H1 (cell line): ENCODE measurements at regions not wholly inside any gene's neighbourhood (a gene's known extent, or its start where the extent isn't known, plus 50 kb on each side); places are given as distances from the start of the nearest gene placed in this dataset.

Source experiments
- CTCF ChIA-PET: fragments of 300-600 bp; sonication (Branson Sonifier 250); formaldehyde crosslinking; loops from one replicate; lab custom pipeline; 2021; ENCODE audit not compliant: partially characterized antibody; lab: Charles Lee
- POLR2A ChIA-PET: fragments of 300-600 bp; sonication (Branson Sonifier 250); formaldehyde crosslinking; loops from one replicate; lab custom pipeline; 2021; ENCODE audit warnings: inconsistent platforms; ENCODE audit not compliant: partially characterized antibody; lab: Charles Lee
- DNase-seq, 2 experiments: peaks; one replicate each; pipeline versions ENCODE4 v3.0.0 to v3.0.0-alpha.2; 2010 to 2022; ENCODE audit warnings: low spot score in 2 of 2, low read depth in 1 of 2, mixed read lengths in 1 of 2
- FAIRE-seq: peaks from 2 replicates; lab custom pipeline; 2011; peaks lifted over from hg19 to GRCh38; lab: Jason Lieb, UNC
- H2AFZ ChIP-seq: 2 replicates; pipeline ENCODE4 v1.8.1; 2012; ENCODE audit warnings: low read length, inconsistent platforms
- H2AK5ac ChIP-seq: 2 replicates; pipeline ENCODE4 v1.6.1; 2013; ENCODE audit warnings: low read depth, low read length
- H2BK120ac ChIP-seq: replicated peaks from 2 replicates; pipeline ENCODE3; 2013; ENCODE audit warnings: low read depth, low read length, inconsistent platforms
- H2BK12ac ChIP-seq: 2 replicates; pipeline ENCODE4 v1.6.1; 2013; ENCODE audit warnings: low read depth, low read length
- H2BK15ac ChIP-seq: 2 replicates; pipeline ENCODE4 v1.6.1; 2013; ENCODE audit warnings: low read length
- H2BK20ac ChIP-seq: 2 replicates; pipeline ENCODE4 v1.6.1; 2013; ENCODE audit warnings: low read length
- H2BK5ac ChIP-seq: 2 replicates; pipeline ENCODE4 v1.6.1; 2013; ENCODE audit warnings: low read depth, low read length
- H3K14ac ChIP-seq: 2 replicates; pipeline ENCODE4 v1.6.1; 2013; ENCODE audit warnings: inconsistent platforms; ENCODE audit not compliant: insufficient read length
- H3K18ac ChIP-seq: 2 replicates; pipeline ENCODE4 v1.6.1; 2013; ENCODE audit warnings: low read length; ENCODE audit errors: extremely low read depth
- H3K23ac ChIP-seq: 2 replicates; pipeline ENCODE4 v1.6.1; 2013; ENCODE audit warnings: inconsistent platforms; ENCODE audit not compliant: insufficient read length
- H3K23me2 ChIP-seq: 2 replicates; pipeline ENCODE4 v1.6.1; 2013; ENCODE audit warnings: low read depth, low read length
- H3K27ac ChIP-seq: 2 replicates; pipeline ENCODE4 v1.6.1; 2011; ENCODE audit warnings: low read depth, low read length, inconsistent platforms
- H3K27me3 ChIP-seq, 4 experiments: replicated peaks in 1 of 4; 1 replicate in 1 of 4; 2 replicates in 3 of 4; pipeline versions ENCODE4 v1.6.1 to v1.8.1; 2011 to 2013; ENCODE audit warnings: low read length in 3 of 4, mild to moderate bottlenecking in 3 of 4, inconsistent platforms in 2 of 4, mixed read lengths in 2 of 4, moderate library complexity in 1 of 4; ENCODE audit not compliant: control insufficient read depth in 3 of 4, insufficient read depth in 3 of 4; ENCODE audit errors: extremely low read depth in 1 of 4
- H3K36me3 ChIP-seq, 4 experiments: 2 replicates each; pipeline versions ENCODE4 v1.6.1 to v1.8.1; 2011 to 2013; ENCODE audit warnings: mild to moderate bottlenecking in 4 of 4, low read length in 3 of 4, moderate library complexity in 2 of 4, control low read depth in 1 of 4, inconsistent platforms in 1 of 4; ENCODE audit not compliant: insufficient read depth in 4 of 4, control insufficient read depth in 2 of 4
- H3K4ac ChIP-seq: replicated peaks from 2 replicates; pipeline ENCODE3; 2013; ENCODE audit warnings: low read length, low read depth, mixed read lengths, inconsistent platforms; ENCODE audit not compliant: insufficient read length
- H3K4me1 ChIP-seq, 4 experiments: replicated peaks in 1 of 4; 1 replicate in 1 of 4; 2 replicates in 3 of 4; pipeline versions ENCODE4 v1.6.1 to v1.8.1; 2011 to 2013; ENCODE audit warnings: low read length in 3 of 4, inconsistent platforms in 2 of 4, mixed read lengths in 1 of 4; ENCODE audit not compliant: insufficient read depth in 4 of 4, control insufficient read depth in 3 of 4
- H3K4me2 ChIP-seq, 2 experiments: 2 replicates each; pipeline versions ENCODE4 v1.6.1 to v1.8.1; 2011 to 2013; ENCODE audit warnings: low read depth in 2 of 2, low read length in 2 of 2, control low read depth in 1 of 2, inconsistent platforms in 1 of 2, mild to moderate bottlenecking in 1 of 2; ENCODE audit not compliant: insufficient read depth in 1 of 2
- H3K4me3 ChIP-seq, 4 experiments: fragments of 200-600, 300-600 bp in 1 of 4; sonication (generic), shearing (Covaris generic), sonication (Bioruptor Twin) in 1 of 4; 2 replicates each; pipeline versions ENCODE4 v1.5.1 to v1.8.1; 2011 to 2016; ENCODE audit warnings: low read length in 4 of 4, low read depth in 3 of 4, control low read depth in 2 of 4, inconsistent platforms in 2 of 4, mild to moderate bottlenecking in 2 of 4, mixed read lengths in 1 of 4, moderate library complexity in 1 of 4; ENCODE audit not compliant: insufficient read depth in 2 of 4; ENCODE audit errors: extremely low read depth in 1 of 4
- H3K56ac ChIP-seq: replicated peaks from 2 replicates; pipeline ENCODE3; 2013; ENCODE audit warnings: low read depth, mild to moderate bottlenecking, mixed read lengths, low read length, inconsistent platforms; ENCODE audit not compliant: insufficient read length
- H3K79me1 ChIP-seq: 2 replicates; pipeline ENCODE4 v1.6.1; 2013; ENCODE audit warnings: low read depth, low read length, control low read depth
- H3K79me2 ChIP-seq, 2 experiments: 2 replicates each; pipeline versions ENCODE4 v1.6.1 to v1.8.1; 2012 to 2013; ENCODE audit warnings: low read length in 2 of 2, mild to moderate bottlenecking in 2 of 2, inconsistent platforms in 1 of 2; ENCODE audit not compliant: insufficient read depth in 2 of 2, control insufficient read depth in 1 of 2
- H3K9ac ChIP-seq, 4 experiments: replicated peaks in 1 of 4; 1 replicate in 1 of 4; 2 replicates in 3 of 4; pipeline versions ENCODE4 v1.6.1 to v1.8.1; 2011 to 2013; ENCODE audit warnings: low read depth in 3 of 4, low read length in 3 of 4, control low read depth in 2 of 4, mild to moderate bottlenecking in 2 of 4, moderate library complexity in 2 of 4, inconsistent platforms in 1 of 4; ENCODE audit errors: extremely low read depth in 1 of 4
- H3K9me3 ChIP-seq, 2 experiments: 2 replicates each; pipeline versions ENCODE4 v1.6.1 to v1.8.1; 2012 to 2013; ENCODE audit warnings: mild to moderate bottlenecking in 2 of 2, moderate library complexity in 2 of 2, control low read depth in 1 of 2, inconsistent platforms in 1 of 2, low read depth in 1 of 2, low read length in 1 of 2, mixed read lengths in 1 of 2; ENCODE audit not compliant: insufficient read depth in 2 of 2
- H4K20me1 ChIP-seq, 2 experiments: replicated peaks in 1 of 2; 2 replicates each; pipeline versions ENCODE3 to v1.8.1; 2011 to 2013; ENCODE audit warnings: inconsistent platforms in 2 of 2, low read length in 2 of 2, mild to moderate bottlenecking in 1 of 2; ENCODE audit not compliant: insufficient read depth in 2 of 2, control insufficient read depth in 1 of 2
- H4K5ac ChIP-seq: 2 replicates; pipeline ENCODE4 v1.6.1; 2013; ENCODE audit warnings: low read length, low read depth, mixed read lengths, inconsistent platforms; ENCODE audit not compliant: insufficient read length
- H4K8ac ChIP-seq: 2 replicates; pipeline ENCODE4 v1.8.0; 2013; ENCODE audit warnings: mild to moderate bottlenecking, moderate library complexity, low read length, inconsistent platforms; ENCODE audit not compliant: insufficient read depth; ENCODE audit errors: extremely low read depth
- H4K91ac ChIP-seq: replicated peaks from 2 replicates; pipeline ENCODE3; 2013; ENCODE audit warnings: low read length, mixed read lengths, inconsistent platforms; ENCODE audit not compliant: insufficient read length
- ASH2L ChIP-seq: fragments of 200-600, 300-600 bp; sonication (generic); IDR thresholded peaks from one replicate; pipeline ENCODE4 v1.7.1; 2017; ENCODE audit warnings: low read length
- BCL11A ChIP-seq, 2 experiments: IDR thresholded peaks; one replicate each; pipeline ENCODE4 v1.6.1; 2011; ENCODE audit warnings: low read depth in 2 of 2, low read length in 2 of 2, mild to moderate bottlenecking in 2 of 2
- CTBP2 ChIP-seq: IDR thresholded peaks from 2 replicates; pipeline ENCODE4 v1.7.0; 2011; ENCODE audit warnings: borderline replicate concordance, mild to moderate bottlenecking, moderate library complexity, mixed read lengths, low read length; ENCODE audit not compliant: insufficient read depth, insufficient read length
- GTF2F1 ChIP-seq: IDR thresholded peaks from 2 replicates; pipeline ENCODE4 v1.6.1; 2012; ENCODE audit warnings: low read depth, low read length, improper control_type of control experiment, borderline replicate concordance
- JUND ChIP-seq: IDR thresholded peaks from 2 replicates; pipeline ENCODE4 v1.6.1; 2011; ENCODE audit warnings: mild to moderate bottlenecking, improper control_type of control experiment, low read length
- KDM1A ChIP-seq: fragments of 200-600, 300-600 bp; sonication (generic); IDR thresholded peaks from 2 replicates; pipeline ENCODE4 v1.7.1; 2016; ENCODE audit warnings: mild to moderate bottlenecking, low read length, borderline replicate concordance
- KDM5A ChIP-seq: fragments of 200-600 bp; IDR thresholded peaks from 2 replicates; pipeline ENCODE4 v1.7.1; 2012; ENCODE audit warnings: mild to moderate bottlenecking, low read length, inconsistent platforms, mixed read lengths
- NANOG ChIP-seq: IDR thresholded peaks from 2 replicates; pipeline ENCODE4 v1.6.1; 2011; ENCODE audit warnings: low read length, low read depth, mild to moderate bottlenecking, inconsistent platforms; ENCODE audit not compliant: insufficient read depth, poor library complexity, severe bottlenecking
- NRF1 ChIP-seq: IDR thresholded peaks from 2 replicates; pipeline ENCODE4 v1.6.1; 2011; ENCODE audit warnings: mild to moderate bottlenecking, low read depth, low read length, improper control_type of control experiment
- POLR2A ChIP-seq, 2 experiments: IDR thresholded peaks; 1 replicate in 1 of 2; 2 replicates in 1 of 2; pipeline ENCODE4 v1.6.1; 2011; ENCODE audit warnings: low read depth in 2 of 2, low read length in 2 of 2, mild to moderate bottlenecking in 2 of 2; ENCODE audit errors: control extremely low read depth in 1 of 2
- RXRA ChIP-seq: IDR thresholded peaks from 2 replicates; pipeline ENCODE4 v1.6.1; 2011; ENCODE audit warnings: low read depth, mild to moderate bottlenecking, low read length, moderate library complexity; ENCODE audit not compliant: insufficient read depth
- SIRT6 ChIP-seq: IDR thresholded peaks from one replicate; pipeline ENCODE4 v1.7.1; 2012; ENCODE audit warnings: low read length, inconsistent platforms
- SP1 ChIP-seq: IDR thresholded peaks from 2 replicates; pipeline ENCODE4 v1.6.1; 2011; ENCODE audit warnings: low read depth, low read length
- SP4 ChIP-seq: IDR thresholded peaks from 2 replicates; pipeline ENCODE4 v1.6.1; 2012; ENCODE audit warnings: low read length, inconsistent platforms
- TAF1 ChIP-seq: IDR thresholded peaks from 2 replicates; pipeline ENCODE4 v1.6.1; 2011; ENCODE audit warnings: mild to moderate bottlenecking, low read depth, low read length
- WGBS, 2 experiments: shearing (Covaris generic) in 1 of 2; methylation state at CpG; one replicate each; pipeline versions ENCODE4 v1.1.6 to v1.1.7; 2013 to 2015; ENCODE audit warnings: low lambda C conversion rate in 2 of 2, mixed read lengths in 2 of 2, inconsistent platforms in 1 of 2, low coverage in 1 of 2, missing lambda C conversion rate in 1 of 2; ENCODE audit not compliant: insufficient replicate concordance in 2 of 2, insufficient coverage in 1 of 2, insufficient read length in 1 of 2; ENCODE audit errors: extremely low coverage in 1 of 2, missing lambda C conversion rate in 1 of 2; 5-methylcytosine and 5-hydroxymethylcytosine counted together
- TF ChIP-seq, protein P1 (sequence below): IDR thresholded peaks from 2 replicates; pipeline ENCODE4 v1.6.1; 2012; ENCODE audit warnings: inconsistent platforms

- Histone ChIP-seq H2BK5ac (no peak overlapping the region), H2AK5ac (no peak overlapping the region), H3K79me2 (no peaks in the 10 kb centered on the region), H3K18ac (no peak overlapping the region), H3K27me3 (no peaks in the 10 kb centered on the region), H2BK120ac (no peak overlapping the region), H4K20me1 (no peaks in the 10 kb centered on the region), H4K91ac (no peak overlapping the region), H3K4me3 (no peak overlapping the region), H3K27ac (no peak overlapping the region), H4K5ac (no peak overlapping the region), H3K23me2 (no peaks in the 10 kb centered on the region), H3K4ac (no peak overlapping the region), H3K23ac (no peak overlapping the region), H4K8ac (no peak overlapping the region), H2BK12ac (no peak overlapping the region), H3K56ac (no peak overlapping the region), H3K36me3 (no peaks in the 10 kb centered on the region), H2BK15ac (no peak overlapping the region), H2AFZ (no peak overlapping the region), H3K79me1 (no peaks in the 10 kb centered on the region), H3K4me2 (no peak overlapping the region), H2BK20ac (no peak overlapping the region), H3K14ac (no peak overlapping the region), H3K9me3 (no peaks in the 10 kb centered on the region), H3K9ac (no peak overlapping the region), H3K4me1 (0 out of 7 replicates have a peak, but pooled peaks cover 0 to 2% (median 0%) of the 10 kb centered on the region in 4 experiments)
- CTCF ChIA-PET: interaction anchor here (0.7 to 1.2 kb wide), 2 partner anchors 11 to 332 kb away, joined by 3 to 5 read pairs; no protein-coding TSS in a partner anchor
- 98% methylated on average over 3 of the region's 3 CpGs; no CpG with 5 or more reads in 1 of the 2 experiments for WGBS, 2 experiments
- FAIRE-seq (no peak), DNase-seq (no peak)
- POLR2A ChIA-PET: no interaction called here
- TF ChIP-seq SP4: no peak
- no peak for TF ChIP-seq RXRA
- TF ChIP-seq KDM1A: no peak
- no peak for TF ChIP-seq POLR2A (IDR thresholded peaks at IDR 0.05; ENCODE audit: control extremely low read depth in 1 of 2, low read depth in 2 of 2, low read length in 2 of 2)
- TF ChIP-seq SP1: no peak
- no peak for TF ChIP-seq SIRT6
- TF ChIP-seq ASH2L: no peak
- no peak for TF ChIP-seq BCL11A (IDR thresholded peaks at IDR 0.05; ENCODE audit: low read depth in 2 of 2, low read length in 2 of 2)
- TF ChIP-seq NRF1: no peak
- TF ChIP-seq CTBP2: no peak
- TF ChIP-seq GTF2F1: no peak
- TF ChIP-seq TAF1: no peak
- no peak for TF ChIP-seq NANOG
- TF ChIP-seq, protein P1, sequence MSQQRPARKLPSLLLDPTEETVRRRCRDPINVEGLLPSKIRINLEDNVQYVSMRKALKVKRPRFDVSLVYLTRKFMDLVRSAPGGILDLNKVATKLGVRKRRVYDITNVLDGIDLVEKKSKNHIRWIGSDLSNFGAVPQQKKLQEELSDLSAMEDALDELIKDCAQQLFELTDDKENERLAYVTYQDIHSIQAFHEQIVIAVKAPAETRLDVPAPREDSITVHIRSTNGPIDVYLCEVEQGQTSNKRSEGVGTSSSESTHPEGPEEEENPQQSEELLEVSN: no peak
- TF ChIP-seq JUND: no peak
- TF ChIP-seq KDM5A: no peak
Observed at GRCh38 chr6:47402081-47402480, 75.5 kb upstream of the CD2AP start.
